ENCODE measurements at regions not wholly inside any gene's neighbourhood (a gene's known extent, or its start where the extent isn't known, plus 50 kb on each side); places are given as distances from the start of the nearest gene placed in this dataset.
"Not testable (repeated sequence)": the region's sequence is repeated elsewhere in the genome, so short reads cannot be mapped to it uniquely, and the experiment has no call there.

- no peak overlapping the region for H3K27ac ChIP-seq
- H3K4me3 ChIP-seq: no peak overlapping the region
Observed at GRCh38 chr3:152688313-152688712, 146.6 kb upstream of the P2RY1 start.

GRCh38 chr3:152692326-152692725 is 142.6 kb upstream of the P2RY1 start:
- not testable (repeated sequence) for H3K4me3 ChIP-seq; H3K36me3 ChIP-seq; H3K9me3 ChIP-seq (ENCODE audit: low read depth); H3K27ac ChIP-seq; DNase-seq (ENCODE audit: low read depth in 1 of 2, low spot score in 1 of 2); H3K27me3 ChIP-seq; H3K4me1 ChIP-seq (ENCODE audit: low read depth)

More at GRCh38 chr3:152688313-152688712, 146.6 kb upstream of the P2RY1 start:
- Histone ChIP-seq H3K4me1 (ENCODE audit: low read depth) (no peaks in the 10 kb centered on the region), H3K9me3 (ENCODE audit: low read depth) (no peaks in the 10 kb centered on the region), H3K27me3 (no peaks in the 10 kb centered on the region), H3K36me3 (no peaks in the 10 kb centered on the region)
- TF ChIP-seq CTCF (IDR thresholded peaks at IDR 0.05; ENCODE audit: low read depth, low read length): no peak
- no peak for DNase-seq (ENCODE audit: low read depth in 1 of 2, low spot score in 1 of 2)

GRCh38 chr3:152693521-152694250 is 141.2 kb upstream of the P2RY1 start:
- H3K9me3 ChIP-seq (ENCODE audit: low read depth); H3K36me3 ChIP-seq; H3K4me3 ChIP-seq; H3K27ac ChIP-seq; DNase-seq (ENCODE audit: low read depth in 1 of 2, low spot score in 1 of 2); H3K4me1 ChIP-seq (ENCODE audit: low read depth); H3K27me3 ChIP-seq: not testable (repeated sequence)

GRCh38 chr3:152695840-152696239 is 139.1 kb upstream of the P2RY1 start:
- Histone ChIP-seq H3K36me3 (no peaks in the 10 kb centered on the region), H3K4me3 (no peak overlapping the region), H3K27ac (no peak overlapping the region)

GRCh38 chr3:152696962-152697361 is 138.0 kb upstream of the P2RY1 start:
- H3K36me3 ChIP-seq: no peaks in the 10 kb centered on the region
- DNase-seq (ENCODE audit: low read depth in 1 of 2, low spot score in 1 of 2): no peak
- no peaks in the 10 kb centered on the region for H3K27me3 ChIP-seq
- H3K9me3 ChIP-seq (ENCODE audit: low read depth): no peaks in the 10 kb centered on the region
- TF ChIP-seq CTCF (IDR thresholded peaks at IDR 0.05; ENCODE audit: low read depth, low read length): no peak
- no peak overlapping the region for H3K27ac ChIP-seq
- no peak overlapping the region for H3K4me3 ChIP-seq
- no peaks in the 10 kb centered on the region for H3K4me1 ChIP-seq (ENCODE audit: low read depth)

More at GRCh38 chr3:152695840-152696239, 139.1 kb upstream of the P2RY1 start:
- no peaks in the 10 kb centered on the region for H3K27me3 ChIP-seq
- no peak for DNase-seq (ENCODE audit: low read depth in 1 of 2, low spot score in 1 of 2)
- TF ChIP-seq CTCF (IDR thresholded peaks at IDR 0.05; ENCODE audit: low read depth, low read length): no peak
- H3K4me1 ChIP-seq (ENCODE audit: low read depth): no peaks in the 10 kb centered on the region
- no peaks in the 10 kb centered on the region for H3K9me3 ChIP-seq (ENCODE audit: low read depth)

GRCh38 chr3:152703245-152703890 is 131.6 kb upstream of the P2RY1 start:
- H3K27ac ChIP-seq: no peak overlapping the region
- no peak for TF ChIP-seq CTCF (IDR thresholded peaks at IDR 0.05; ENCODE audit: low read depth, low read length)
- no peaks in the 10 kb centered on the region for H3K36me3 ChIP-seq
- H3K4me1 ChIP-seq (ENCODE audit: low read depth): no peaks in the 10 kb centered on the region
- H3K9me3 ChIP-seq (ENCODE audit: low read depth): no peaks in the 10 kb centered on the region
- H3K27me3 ChIP-seq: no peaks in the 10 kb centered on the region
- no peak overlapping the region for H3K4me3 ChIP-seq
- peak in 1 of 2 donors; percentile 6 for DNase-seq (ENCODE audit: low read depth in 1 of 2, low spot score in 1 of 2)
